CD4-positive, alpha-beta T cell treated with Interleukin-17A for 1 hour (primary cell): ENCODE measurements at regions not wholly inside any gene's neighbourhood (a gene's known extent, or its start where the extent isn't known, plus 50 kb on each side); places are given as distances from the start of the nearest gene placed in this dataset.
"Not testable (repeated sequence)": the region's sequence is repeated elsewhere in the genome, so short reads cannot be mapped to it uniquely, and the experiment has no call there.

ENCODE experiments used
- DNase-seq: peaks from one replicate; pipeline ENCODE4 v3.0.0-alpha.2; 2020

DNA sequence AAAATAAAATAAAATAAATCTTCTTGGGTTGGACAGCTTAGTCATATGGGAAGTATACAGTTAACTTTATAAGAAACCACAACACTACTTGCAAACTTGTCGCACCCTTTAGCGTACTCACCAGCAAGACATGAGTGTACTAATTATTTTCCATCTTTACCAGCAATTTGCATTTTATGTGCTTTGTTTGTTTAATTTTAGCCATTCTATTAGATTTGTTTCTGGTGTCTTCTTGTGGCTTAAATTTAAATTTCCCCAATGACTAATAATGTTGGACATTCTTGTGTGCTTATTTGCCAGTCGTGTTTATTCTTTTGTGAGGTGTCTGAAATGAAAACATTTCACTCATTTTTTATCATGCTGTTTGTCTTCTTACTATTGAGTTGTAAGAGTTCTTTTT is 1172.2 kb upstream of the CITED2 start:
- DNase-seq: no peak

DNA sequence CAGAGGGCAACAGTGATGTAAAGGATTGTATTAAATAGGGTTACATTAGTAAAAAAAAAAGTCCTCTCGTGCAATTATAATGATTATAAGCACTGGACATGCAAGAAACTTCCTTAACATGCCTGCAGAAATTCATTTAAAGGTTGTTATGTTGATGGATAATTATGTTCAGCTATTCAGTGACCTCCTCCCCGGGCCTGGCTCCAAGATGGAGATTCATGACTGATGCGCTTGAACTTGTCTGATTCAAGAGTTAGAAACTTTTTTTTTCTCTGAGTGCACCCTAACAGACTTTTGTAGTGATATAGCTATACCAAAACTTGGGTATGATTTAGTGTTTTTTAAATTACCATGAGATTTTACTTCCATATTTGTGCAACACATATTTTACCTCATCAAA is 1170.0 kb upstream of the CITED2 start:
- no peak for DNase-seq

DNA sequence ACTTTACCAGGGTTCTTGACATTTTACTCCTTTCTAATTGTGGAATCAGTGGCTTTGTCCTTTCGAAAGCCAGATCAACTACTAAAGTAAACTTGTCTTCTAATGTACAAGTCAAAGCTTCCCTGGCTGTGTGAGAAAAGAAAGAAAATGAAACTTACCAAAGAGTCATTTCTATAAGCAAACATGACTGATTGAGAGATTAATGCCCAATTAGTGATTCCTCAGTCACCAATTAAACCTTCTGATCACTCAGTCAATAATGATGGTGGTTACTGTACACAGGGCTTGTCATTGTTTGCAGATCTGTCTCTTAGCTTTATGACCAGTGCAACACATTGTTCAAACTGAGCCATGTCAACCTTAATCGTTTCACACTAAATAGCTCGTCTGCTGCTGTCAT is 1168.4 kb upstream of the CITED2 start:
- no peak for DNase-seq

DNA sequence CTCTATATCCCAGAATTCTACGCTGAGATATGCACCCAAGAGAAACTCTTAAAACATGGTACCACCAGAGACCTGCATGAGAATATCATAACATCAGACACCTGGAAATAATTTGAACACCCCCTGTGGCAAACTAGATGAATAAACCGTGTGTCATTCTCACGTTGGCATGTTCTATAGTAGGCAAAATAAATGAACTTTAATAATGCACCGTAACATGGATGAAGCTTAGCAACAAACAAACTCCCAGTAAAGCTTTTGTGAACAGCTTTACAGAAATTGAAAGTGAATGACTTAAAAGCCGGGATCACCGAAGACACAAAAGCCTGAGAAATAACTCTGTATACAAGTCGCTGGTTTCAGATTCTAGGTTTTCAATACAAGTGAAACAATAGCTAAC is 1166.8 kb upstream of the CITED2 start:
- DNase-seq: no peak

DNA sequence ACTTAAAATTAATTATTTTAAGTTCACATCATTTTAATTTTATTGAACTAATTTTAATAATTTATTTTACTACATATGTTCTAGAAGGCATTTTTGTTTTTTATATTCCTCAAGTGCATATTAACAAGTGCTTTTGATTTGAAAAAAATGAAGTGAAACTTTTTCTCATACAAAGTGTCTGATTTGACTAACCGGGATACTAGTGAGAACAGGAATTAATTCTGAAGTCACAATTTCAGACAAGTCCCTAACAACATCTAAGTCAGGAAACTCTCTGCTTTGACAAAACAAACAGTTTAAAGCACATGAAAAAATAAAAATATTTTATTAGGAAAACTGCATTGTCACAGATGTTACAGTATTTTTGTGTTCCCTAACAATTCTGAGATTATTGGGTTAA is 1166.3 kb upstream of the CITED2 start:
- no peak for DNase-seq

DNA sequence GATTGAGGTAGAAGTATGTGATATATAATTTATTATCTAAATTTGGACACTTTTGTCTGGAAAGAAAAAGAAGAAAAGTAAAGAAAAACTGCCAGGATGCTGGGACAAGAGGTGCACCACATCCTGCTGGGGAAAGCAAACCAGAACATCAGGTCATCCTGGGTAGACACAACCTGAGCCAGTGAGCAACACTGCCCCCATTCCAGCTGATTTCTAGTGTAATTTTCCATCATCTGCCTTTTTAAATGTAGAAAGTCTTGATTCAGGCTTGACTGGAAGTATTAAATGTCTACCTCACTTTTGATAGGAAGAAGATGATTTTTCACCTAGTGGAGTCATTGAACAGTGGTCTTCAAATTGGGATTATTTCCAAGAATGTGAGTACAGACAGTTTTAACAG is 1164.5 kb upstream of the CITED2 start:
- no peak for DNase-seq

DNA sequence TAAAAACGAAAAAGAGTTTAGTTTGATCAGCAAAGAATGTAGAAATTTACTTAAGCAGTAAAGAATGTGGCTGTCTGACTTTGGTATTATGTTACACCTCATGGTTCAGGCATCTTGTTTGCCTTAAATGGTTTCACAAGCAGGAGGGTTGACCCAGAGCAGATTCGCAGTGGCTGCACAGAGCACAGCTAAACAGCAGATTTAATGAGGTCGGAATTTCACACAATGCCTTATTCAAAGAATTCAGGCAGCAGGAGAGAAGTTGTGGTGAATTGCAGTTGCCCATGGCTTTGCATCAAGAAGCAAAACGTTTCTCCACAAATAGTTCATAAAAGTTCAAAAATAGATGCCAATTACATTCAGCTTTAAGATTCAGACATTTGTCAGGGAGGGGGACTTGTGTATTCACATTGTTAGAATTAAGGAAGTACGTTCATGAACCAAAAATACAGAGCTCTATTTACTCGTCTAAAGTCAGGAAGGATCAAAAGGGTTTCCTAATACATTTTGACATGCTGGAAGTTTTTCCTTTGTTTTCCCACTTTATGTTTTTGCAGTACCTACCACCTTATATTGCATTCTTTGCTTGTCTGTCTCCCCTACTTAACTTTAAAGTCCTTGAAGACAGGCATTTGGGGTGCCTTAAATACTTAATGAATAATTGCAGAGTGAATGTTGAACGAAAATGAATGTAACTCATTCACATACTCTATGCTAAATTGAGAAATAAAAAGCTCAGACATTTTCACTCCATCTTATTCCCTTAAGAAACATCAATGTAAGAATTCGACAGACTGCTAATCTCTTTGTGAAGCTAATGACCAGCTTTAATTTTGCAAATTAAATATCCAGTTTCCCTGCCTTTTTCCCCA is 1163.6 kb upstream of the CITED2 start:
- DNase-seq: no peak

DNA sequence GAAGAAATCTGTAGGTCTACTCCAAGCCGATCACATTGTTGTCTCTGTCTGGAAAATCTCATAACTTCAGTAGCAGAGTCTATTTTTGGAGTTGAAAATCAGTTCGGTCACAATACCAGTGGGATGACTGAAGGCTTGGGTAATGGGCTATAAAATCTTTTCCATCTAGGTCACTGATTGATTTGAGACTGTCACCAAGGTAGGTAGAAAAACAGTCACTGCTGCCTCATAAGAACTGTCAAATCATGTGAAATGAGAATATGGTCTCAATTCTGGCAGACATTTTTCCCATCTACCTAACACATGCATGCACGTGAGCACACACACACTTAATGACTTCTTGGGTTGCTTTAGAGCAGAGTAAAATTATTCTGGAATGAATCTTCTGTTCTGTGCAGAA is 1162.8 kb upstream of the CITED2 start:
- no peak for DNase-seq

DNA sequence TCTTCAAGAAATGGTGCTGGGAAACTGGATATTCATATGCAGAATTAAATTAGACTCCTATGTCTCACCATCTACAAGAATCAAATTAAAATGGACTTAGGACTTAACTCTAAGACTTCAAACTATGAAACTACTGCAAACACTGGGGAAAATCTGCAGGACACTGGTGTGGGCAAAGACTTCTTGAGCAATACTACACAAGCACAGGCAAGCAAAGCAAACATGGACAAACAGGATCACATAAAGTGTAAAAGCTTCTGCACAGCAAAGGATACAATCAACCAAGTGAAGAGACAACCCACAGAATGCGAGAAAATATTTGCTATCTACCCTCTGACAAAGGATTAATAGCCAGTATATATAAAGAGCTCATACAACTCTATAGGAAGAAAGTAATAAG is 1161.1 kb upstream of the CITED2 start:
- no peak for DNase-seq

DNA sequence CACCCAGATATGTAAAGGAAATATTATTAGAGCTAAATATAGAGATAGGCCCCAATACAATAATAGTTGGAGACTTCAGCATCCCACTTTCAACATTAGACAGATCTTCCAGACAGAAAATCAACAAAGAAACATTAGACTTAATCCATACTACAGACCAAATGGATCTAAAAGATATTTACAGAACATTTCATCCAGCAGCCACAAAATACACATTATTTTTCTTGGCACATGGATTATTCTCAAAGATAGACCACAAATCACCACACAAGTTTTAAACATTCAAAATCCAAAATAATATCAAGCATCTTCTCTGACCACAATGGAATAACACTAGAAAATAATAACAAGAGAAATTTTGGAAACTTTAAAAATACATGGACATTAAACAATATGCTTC is 1159.1 kb upstream of the CITED2 start:
- no peak for DNase-seq

DNA sequence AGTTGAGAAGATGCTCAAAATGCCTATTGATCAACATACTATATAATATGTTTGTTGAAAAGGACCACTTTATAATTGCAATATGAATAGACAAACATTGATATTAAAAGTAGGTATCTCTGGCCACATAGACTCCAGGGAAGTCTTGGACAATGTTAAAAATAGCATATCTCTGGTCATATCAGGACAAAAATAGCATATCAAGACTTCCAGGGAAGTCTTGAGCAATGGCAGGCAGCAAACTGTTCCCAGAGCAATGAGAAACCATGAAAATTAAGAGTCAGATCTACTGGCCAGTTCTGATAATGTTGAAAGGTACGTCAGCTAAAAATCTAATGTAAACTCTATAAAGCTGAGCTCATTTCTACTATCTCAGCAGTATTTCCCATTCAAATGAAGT is 1130.3 kb upstream of the CITED2 start:
- DNase-seq: no peak

DNA sequence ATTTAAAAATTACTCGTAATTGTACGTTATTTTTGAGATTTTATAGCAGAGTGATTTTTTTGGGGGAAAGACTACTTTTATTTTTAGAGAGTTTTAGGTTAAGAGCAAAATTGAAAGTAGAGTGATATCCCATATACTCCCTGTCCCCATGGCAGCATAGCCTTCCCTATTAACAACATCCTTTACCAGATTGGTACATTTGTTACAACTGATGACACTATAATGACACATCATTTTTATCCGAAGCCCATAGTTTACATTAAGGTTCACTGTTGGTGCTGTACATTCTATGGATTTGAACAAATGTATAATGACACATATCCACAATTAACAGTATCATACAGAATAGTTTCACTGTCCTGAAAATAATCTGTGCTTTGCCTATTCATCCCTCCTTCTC is 1126.4 kb upstream of the CITED2 start:
- no peak for DNase-seq

DNA sequence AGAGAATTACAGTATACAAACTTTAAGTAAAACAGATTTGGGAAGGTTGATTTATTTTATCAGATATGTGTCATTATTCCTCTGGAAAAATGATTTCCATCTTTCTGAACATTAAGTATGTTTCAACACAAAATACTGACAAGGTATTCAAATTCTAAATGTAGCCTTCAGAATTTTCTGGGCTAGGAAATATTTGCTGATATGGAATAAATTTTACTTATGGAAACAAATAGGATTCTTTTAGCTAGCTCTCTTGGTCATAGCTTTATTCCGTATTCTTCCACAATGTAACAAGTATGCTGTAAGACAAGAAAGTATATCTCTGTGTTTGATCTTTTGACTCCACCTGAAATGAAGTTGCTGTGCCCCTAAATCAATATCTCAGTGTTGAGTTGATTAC is 1125.2 kb upstream of the CITED2 start:
- no peak for DNase-seq

DNA sequence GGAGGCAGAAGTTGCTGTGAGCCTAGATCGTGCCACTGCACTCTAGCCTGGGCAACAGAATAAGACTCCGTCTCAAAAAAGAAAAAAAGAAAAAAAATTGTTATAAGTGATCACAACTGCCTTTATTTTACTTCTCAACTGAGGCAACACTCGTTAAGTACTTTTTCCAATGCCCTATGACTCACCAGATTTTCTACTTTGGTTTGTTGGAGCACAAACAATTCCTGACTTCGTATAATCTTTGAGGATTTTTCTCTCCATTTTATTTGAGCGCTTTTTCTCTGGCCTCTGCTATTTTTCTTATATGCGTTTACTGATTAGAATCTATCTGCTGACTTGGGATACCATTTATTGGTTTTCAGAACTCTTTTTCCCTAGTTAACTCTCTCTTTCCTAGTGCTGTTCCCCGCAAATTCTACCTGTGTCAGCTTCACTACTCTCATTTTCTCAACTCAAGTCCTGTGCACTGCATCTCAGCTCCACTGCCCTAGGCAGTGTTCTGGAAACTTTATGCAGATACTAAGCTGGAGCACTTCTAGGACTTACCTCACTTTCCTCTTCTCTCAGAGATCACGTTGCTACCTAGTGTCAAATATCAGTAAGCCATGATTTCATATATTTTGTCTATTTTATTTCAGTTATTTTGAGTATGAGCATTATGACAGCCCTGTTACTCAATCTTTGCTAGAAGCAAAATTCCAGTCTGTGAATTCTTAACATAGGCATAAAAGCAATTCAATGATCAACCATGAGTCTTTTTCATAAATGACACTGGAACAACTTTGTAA is 1120.1 kb upstream of the CITED2 start:
- no peak for DNase-seq

DNA sequence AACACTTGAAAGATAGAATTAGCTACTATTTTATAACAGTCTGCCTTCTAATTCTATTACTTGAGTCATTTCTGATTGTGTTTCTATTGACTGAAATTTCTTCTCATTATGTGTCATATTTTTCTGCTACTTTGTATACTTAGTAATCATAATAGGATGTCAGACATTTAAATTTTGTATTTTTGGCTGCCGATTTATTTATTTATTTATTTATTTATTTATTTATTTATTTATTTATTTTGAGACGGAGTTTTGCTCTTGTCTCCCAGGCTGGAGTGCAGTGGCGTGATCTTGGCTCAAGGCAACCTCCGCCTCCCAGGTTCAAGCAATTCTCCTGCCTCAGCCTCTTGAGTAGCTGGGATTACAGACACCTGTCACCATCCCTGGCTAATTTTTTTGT is 1119.0 kb upstream of the CITED2 start:
- not testable (repeated sequence) for DNase-seq

DNA sequence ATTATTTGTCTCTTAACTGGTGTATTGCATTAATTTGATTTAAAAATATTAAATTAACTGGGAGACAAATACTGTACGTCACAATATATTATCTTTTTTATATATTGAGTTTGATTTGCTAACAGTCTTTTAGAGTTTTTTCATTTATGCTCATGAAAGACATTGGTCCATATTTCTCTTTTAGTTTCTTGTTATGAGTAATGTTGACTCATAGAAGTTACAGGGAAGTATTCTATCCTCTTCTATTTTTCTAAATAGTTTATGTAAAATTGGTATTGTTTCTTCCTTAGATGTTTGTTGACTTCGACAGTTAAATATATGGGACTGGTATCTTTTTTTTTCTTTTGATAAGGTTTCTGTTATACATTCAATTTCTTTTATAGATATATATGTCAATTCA is 1115.6 kb upstream of the CITED2 start:
- DNase-seq: no peak

DNA sequence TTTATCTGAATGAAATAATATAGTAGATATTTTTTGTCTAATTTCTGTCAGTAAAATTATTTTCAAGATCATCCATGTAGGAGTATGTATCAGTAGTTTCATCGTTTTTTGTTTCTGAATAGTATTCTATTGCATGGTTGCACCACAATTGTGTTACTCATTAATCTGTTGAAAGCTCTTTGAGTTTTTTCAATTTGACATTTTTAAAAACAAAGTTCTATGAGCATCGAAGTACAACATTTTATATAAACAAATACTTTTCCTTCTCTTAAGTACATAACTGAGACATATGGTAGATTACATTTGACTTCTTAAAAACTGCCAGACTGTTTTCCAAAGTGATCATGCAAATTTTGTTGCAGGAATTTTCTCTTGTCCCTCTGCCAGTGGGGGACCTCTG is 1113.1 kb upstream of the CITED2 start:
- DNase-seq: no peak

DNA sequence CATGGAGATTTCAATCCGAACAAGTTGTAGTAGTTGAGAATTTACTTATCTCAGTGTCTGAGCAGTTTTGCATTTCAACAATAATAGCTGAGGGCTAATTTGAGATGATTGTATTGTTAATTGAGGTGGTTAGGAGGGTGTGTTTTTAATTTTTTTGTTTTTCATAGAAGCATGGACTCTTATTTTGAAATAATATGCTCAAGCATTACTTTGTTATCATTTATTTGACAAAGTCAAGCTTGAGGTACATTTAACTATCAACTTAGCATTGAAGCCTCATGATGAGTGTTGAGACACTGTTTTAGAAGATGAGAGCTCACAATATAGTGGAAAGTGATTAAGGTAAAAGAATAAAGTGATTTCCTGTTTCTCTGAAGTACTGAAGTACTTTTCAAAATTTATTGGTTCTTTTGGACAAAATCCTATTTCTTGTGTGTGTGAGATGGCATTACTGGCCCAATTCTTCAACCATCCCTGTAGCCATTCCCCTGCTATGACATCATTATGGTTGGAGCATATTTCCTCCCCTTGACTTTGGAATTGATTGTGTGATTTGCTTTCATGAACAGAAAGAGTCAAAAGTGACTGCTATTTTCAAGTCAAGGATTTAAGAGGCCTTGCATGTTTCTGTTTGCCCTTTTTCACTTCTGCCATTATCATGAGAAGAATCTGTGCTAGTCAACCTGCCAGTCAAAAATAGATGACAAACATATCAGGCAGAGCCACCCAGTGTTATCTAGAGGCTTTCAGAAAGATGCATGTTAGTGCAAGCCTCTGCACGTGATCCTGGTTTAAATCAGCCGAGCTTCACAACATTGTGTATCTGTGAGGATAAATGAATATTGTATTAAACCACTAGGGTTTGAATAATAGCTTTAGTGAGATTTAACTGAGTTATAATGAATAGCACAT is 1112.3 kb upstream of the CITED2 start:
- no peak for DNase-seq

DNA sequence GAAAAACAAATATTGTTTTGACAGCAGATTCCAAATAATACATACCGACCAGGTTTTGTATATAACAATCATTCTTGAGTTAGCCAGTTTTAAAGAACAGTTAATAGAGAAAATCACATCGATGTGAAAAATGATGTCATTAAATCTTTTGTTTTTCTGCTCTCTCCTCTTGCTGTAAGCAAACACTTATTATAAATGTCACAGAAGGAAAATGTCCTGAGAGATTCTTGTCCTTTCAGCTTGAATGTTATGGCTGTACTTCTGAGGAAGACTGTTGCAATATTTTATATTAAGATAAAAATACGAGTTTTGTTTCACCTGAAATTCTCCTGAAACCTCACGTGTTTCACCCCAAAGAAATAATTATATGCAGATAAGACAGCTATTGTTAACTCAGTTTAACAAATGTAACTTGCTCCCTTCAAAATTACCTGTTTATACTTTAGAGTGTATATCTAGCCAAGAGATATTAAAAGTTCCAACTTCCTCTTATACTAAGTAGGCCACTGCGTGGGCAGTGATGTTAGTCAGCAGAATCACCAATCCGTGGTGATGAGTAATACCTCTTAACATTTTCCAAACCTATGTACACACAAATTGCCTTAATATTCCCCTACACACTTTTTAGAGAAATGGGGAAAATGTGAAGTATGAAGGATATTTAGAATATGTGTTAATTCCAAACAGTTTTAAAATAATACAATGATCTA is 1111.4 kb upstream of the CITED2 start:
- no peak for DNase-seq

DNA sequence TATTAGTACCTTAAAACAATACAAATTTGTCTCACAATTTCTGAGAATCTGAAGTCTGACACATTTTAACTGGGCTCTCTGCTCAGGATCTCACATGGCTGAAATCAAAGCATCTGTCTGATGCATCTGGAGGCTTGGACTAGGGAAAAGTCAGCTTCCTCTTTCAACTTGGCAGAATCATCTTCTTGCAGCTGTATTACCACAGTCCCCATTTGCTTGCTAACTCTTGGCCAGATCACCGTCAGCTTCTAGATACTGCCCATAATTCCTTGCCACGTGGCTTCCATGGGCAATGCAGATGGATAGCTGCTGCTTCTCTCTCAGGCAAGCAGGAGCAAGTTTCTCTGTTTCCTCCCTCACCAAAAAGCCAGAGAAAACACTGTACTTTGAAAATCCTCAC is 1106.4 kb upstream of the CITED2 start:
- DNase-seq: no peak

DNA sequence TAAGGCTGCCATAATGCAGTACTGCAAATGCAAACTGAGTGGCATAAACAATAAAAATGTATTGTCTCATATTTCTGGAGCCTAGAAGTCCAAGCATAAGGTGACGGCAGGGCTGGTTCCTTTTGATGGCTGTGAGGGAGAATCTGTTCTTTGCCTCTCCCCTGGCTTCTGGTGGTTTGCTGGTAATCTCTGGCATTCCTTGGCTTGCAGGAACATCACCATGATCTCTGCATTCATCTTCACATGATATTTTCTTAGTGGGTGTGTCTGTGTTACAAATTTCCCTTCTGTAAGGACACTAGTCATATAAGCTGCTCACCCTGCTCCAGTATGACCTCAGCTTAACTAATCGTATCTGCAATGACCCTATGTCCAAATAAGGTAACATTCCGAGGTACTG is 1104.2 kb upstream of the CITED2 start:
- DNase-seq: no peak

DNA sequence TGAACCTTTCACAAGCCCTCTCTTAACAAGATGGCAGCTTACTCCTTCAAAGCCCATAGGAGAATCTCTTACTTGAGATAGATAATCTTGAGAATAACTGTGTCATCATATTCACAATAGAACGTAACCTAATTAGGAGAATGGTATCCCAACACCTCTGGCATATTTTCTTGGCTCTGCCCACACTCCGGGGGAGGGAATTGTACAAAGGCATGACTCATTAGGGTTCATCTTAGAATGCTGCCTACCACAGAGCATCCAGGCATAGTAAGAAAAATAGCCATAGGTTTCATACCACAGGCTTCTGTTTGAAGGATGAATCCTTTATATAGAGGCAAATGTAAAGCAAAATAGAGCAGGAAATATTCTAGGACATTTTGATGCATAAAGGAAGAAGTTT is 1100.6 kb upstream of the CITED2 start:
- DNase-seq: no peak

DNA sequence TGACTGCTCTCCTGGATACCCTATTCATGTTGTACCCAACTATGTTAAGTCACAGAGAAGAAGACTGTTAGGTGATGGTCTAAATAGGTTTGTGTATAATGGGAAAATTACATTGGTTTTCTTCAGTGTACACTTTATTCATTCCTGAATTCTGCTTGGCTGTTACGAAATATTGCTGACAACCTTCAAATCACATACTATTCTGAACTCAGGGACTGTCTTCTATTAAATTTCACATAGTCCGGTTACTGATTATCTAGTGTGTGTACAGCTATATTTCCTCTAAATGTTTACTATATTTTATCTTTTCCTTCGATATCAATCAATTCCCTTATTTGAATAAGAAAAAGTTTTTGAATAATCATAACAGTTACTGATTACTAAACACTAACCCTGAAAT is 1090.3 kb upstream of the CITED2 start:
- no peak for DNase-seq
